HG03135 (cell line): ENCODE measurements at regions not wholly inside any gene's neighbourhood (a gene's known extent, or its start where the extent isn't known, plus 50 kb on each side); places are given as distances from the start of the nearest gene placed in this dataset.

Experiments used
- ATAC-seq: cut with Tn5 transposase; IDR thresholded peaks from one replicate; pipeline ENCODE4 v1.9.1; 2021; ENCODE audit warnings: mild to moderate bottlenecking, moderate library complexity; ENCODE audit not compliant: unreplicated experiment

GRCh38 chr3:18295171-18295920 lies 129.8 kb downstream of the SATB1 start:
- peak; percentile 96 for ATAC-seq

GRCh38 chr3:18290157-18290556 lies 135.0 kb downstream of the SATB1 start:
- no peak for ATAC-seq

GRCh38 chr3:18288243-18288642 lies 136.9 kb downstream of the SATB1 start:
- no peak for ATAC-seq

GRCh38 chr3:18284716-18285115 lies 140.4 kb downstream of the SATB1 start:
- ATAC-seq = no peak

GRCh38 chr3:18283680-18284079 lies 141.5 kb downstream of the SATB1 start:
- no peak for ATAC-seq

- no peak for ATAC-seq
Measured at GRCh38 chr3:18282507-18282906, 142.6 kb downstream of the SATB1 start.

GRCh38 chr3:18279226-18279737 lies 145.9 kb downstream of the SATB1 start:
- ATAC-seq = no peak

- ATAC-seq = no peak
Measured at GRCh38 chr3:18264853-18265252, 160.3 kb downstream of the SATB1 start.

GRCh38 chr3:18264361-18264760 lies 160.8 kb downstream of the SATB1 start:
- no peak for ATAC-seq

- ATAC-seq = no peak
Measured at GRCh38 chr3:18258492-18258891, 166.6 kb downstream of the SATB1 start.

GRCh38 chr3:18252578-18252977 lies 172.6 kb downstream of the SATB1 start:
- no peak for ATAC-seq

GRCh38 chr3:18250991-18251390 lies 174.1 kb downstream of the SATB1 start:
- no peak for ATAC-seq

- no peak for ATAC-seq
Measured at GRCh38 chr3:18249126-18249525, 176.0 kb downstream of the SATB1 start.

GRCh38 chr3:18247776-18248310 lies 177.3 kb downstream of the SATB1 start:
- no peak for ATAC-seq

- ATAC-seq = no peak
Measured at GRCh38 chr3:18247139-18247695, 177.9 kb downstream of the SATB1 start.

- no peak for ATAC-seq
Measured at GRCh38 chr3:18246336-18247060, 178.6 kb downstream of the SATB1 start.

- ATAC-seq = peak; percentile 67
Measured at GRCh38 chr3:18245721-18246120, 179.4 kb downstream of the SATB1 start.

GRCh38 chr3:18241837-18242236 lies 183.3 kb downstream of the SATB1 start:
- ATAC-seq = no peak

- ATAC-seq = no peak
Measured at GRCh38 chr3:18239674-18240073, 185.5 kb downstream of the SATB1 start.

GRCh38 chr3:18238746-18239331 lies 186.3 kb downstream of the SATB1 start:
- ATAC-seq = no peak

GRCh38 chr3:18238332-18238731 lies 186.8 kb downstream of the SATB1 start:
- no peak for ATAC-seq
